Trophoblast cell (in vitro differentiated cells and primary cell): ENCODE measurements at regions not wholly inside any gene's neighbourhood (a gene's known extent, or its start where the extent isn't known, plus 50 kb on each side); places are given as distances from the start of the nearest gene placed in this dataset.

Source experiments
- DNase-seq, 2 donors: peaks; one replicate each; pipeline ENCODE4 v3.0.0-alpha.2; 2016
- H2AFZ ChIP-seq: 2 replicates; pipeline ENCODE4 v1.6.1; 2013; ENCODE audit warnings: low read length, moderate library complexity, mild to moderate bottlenecking; ENCODE audit not compliant: insufficient read depth, poor library complexity
- H2AK5ac ChIP-seq: 2 replicates; pipeline ENCODE4 v1.6.1; 2013; ENCODE audit warnings: mild to moderate bottlenecking, low read length
- H2BK120ac ChIP-seq: 2 replicates; pipeline ENCODE4 v1.6.1; 2013; ENCODE audit warnings: low read length, mild to moderate bottlenecking, moderate library complexity; ENCODE audit not compliant: insufficient read depth, poor library complexity
- H2BK12ac ChIP-seq: 2 replicates; pipeline ENCODE4 v1.6.1; 2013; ENCODE audit warnings: mild to moderate bottlenecking, low read length, moderate library complexity
- H2BK5ac ChIP-seq: 2 replicates; pipeline ENCODE4 v1.6.1; 2013; ENCODE audit warnings: low read length, low read depth, moderate library complexity, mild to moderate bottlenecking; ENCODE audit not compliant: poor library complexity
- H3K14ac ChIP-seq: 2 replicates; pipeline ENCODE4 v1.6.1; 2013; ENCODE audit warnings: mild to moderate bottlenecking, low read length
- H3K18ac ChIP-seq: 2 replicates; pipeline ENCODE4 v1.6.1; 2013; ENCODE audit warnings: mild to moderate bottlenecking, low read length
- H3K23ac ChIP-seq: 2 replicates; pipeline ENCODE4 v1.6.1; 2013; ENCODE audit warnings: low read length
- H3K27ac ChIP-seq: 2 replicates; pipeline ENCODE4 v1.5.1; 2013; ENCODE audit warnings: low read depth, mild to moderate bottlenecking, inconsistent platforms, low read length, moderate library complexity
- H3K27me3 ChIP-seq: 2 replicates; pipeline ENCODE4 v1.6.1; 2013; ENCODE audit warnings: inconsistent platforms, mild to moderate bottlenecking, low read length, moderate library complexity; ENCODE audit not compliant: insufficient read depth
- H3K36me3 ChIP-seq, 2 experiments: 1 replicate in 1 of 2; 2 replicates in 1 of 2; pipeline ENCODE4 v1.6.1; 2013; ENCODE audit warnings: low read length in 2 of 2, mild to moderate bottlenecking in 2 of 2, moderate library complexity in 1 of 2; ENCODE audit not compliant: insufficient read depth in 2 of 2, control insufficient read depth in 1 of 2
- H3K4ac ChIP-seq: 2 replicates; pipeline ENCODE4 v1.6.1; 2013; ENCODE audit warnings: low read depth, mild to moderate bottlenecking, low read length, moderate library complexity
- H3K4me1 ChIP-seq, 2 experiments: 1 replicate in 1 of 2; 2 replicates in 1 of 2; pipeline ENCODE4 v1.6.1; 2013; ENCODE audit warnings: low read length in 2 of 2, mild to moderate bottlenecking in 2 of 2, moderate library complexity in 1 of 2; ENCODE audit not compliant: insufficient read depth in 2 of 2, control insufficient read depth in 1 of 2
- H3K4me2 ChIP-seq: 2 replicates; pipeline ENCODE4 v1.6.1; 2013; ENCODE audit warnings: inconsistent platforms, mild to moderate bottlenecking, low read length, moderate library complexity
- H3K4me3 ChIP-seq: 2 replicates; pipeline ENCODE4 v1.5.1; 2013; ENCODE audit warnings: mild to moderate bottlenecking, low read depth, low read length, inconsistent platforms
- H3K79me1 ChIP-seq: one replicate; pipeline ENCODE4 v1.6.1; 2013; ENCODE audit warnings: low read length
- H3K79me2 ChIP-seq: 2 replicates; pipeline ENCODE4 v1.6.1; 2013; ENCODE audit warnings: low read length, mild to moderate bottlenecking; ENCODE audit not compliant: control insufficient read depth, insufficient read depth, poor library complexity
- H3K9ac ChIP-seq: 2 replicates; pipeline ENCODE4 v1.6.1; 2013; ENCODE audit warnings: mild to moderate bottlenecking, low read length
- H3K9me3 ChIP-seq: 2 replicates; pipeline ENCODE4 v1.6.1; 2013; ENCODE audit warnings: low read depth, mild to moderate bottlenecking, control low read depth, inconsistent platforms, low read length; ENCODE audit not compliant: insufficient read depth
- H4K12ac ChIP-seq: 2 replicates; pipeline ENCODE4 v1.6.1; 2013; ENCODE audit warnings: low read depth, mild to moderate bottlenecking, low read length, moderate library complexity
- H4K8ac ChIP-seq: 2 replicates; pipeline ENCODE4 v1.6.1; 2013; ENCODE audit warnings: low read depth, mild to moderate bottlenecking, low read length, moderate library complexity
- H4K91ac ChIP-seq: one replicate; pipeline ENCODE4 v1.6.1; 2013; ENCODE audit warnings: low read depth, mild to moderate bottlenecking, low read length, moderate library complexity
- WGBS: extraction: QIAGEN DNeasy Blood & Tissue Kit; methylation state at CpG from one replicate; pipeline ENCODE4 v1.1.7; 2013; ENCODE audit warnings: missing lambda C conversion rate; ENCODE audit not compliant: insufficient read length, insufficient coverage; ENCODE audit errors: extremely low coverage; 5-methylcytosine and 5-hydroxymethylcytosine counted together

DNA sequence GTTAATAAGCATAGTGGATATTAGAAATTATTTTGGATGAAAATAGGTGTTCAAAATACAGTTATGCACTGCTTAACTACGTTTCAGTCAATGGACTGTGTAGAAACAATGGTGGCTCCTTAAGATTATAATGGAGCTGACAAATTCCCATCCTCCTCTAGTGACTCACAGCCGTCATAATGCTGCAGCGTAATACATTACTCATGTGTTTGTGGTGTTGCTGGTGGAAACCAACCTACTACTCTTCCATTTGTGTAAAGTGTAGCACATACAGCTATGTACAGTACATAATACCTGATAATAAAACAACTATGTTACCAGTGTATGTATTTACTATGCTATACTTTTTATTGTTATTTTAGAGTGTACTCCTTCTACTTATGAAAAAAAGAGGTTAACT is 111.2 kb upstream of the TMCC3 start:
- no peak overlapping the region for H2AK5ac ChIP-seq
- H2BK120ac ChIP-seq: no peak overlapping the region
- H3K79me2 ChIP-seq: no peaks in the 10 kb centered on the region
- H3K4me1 ChIP-seq: peaks cover 0 to 1% of the 10 kb centered on the region in 2 experiments
- no peak overlapping the region for H2BK5ac ChIP-seq
- DNase-seq: peak; percentile 89 to 94
- H3K4me2 ChIP-seq: no peak overlapping the region
- H4K8ac ChIP-seq: no peak overlapping the region
- WGBS: no CpG with 5 or more reads among the region's 3 CpGs
- no peaks in the 10 kb centered on the region for H3K79me1 ChIP-seq
- H2AFZ ChIP-seq: no peak overlapping the region
- no peak overlapping the region for H2BK12ac ChIP-seq
- H4K91ac ChIP-seq: no peak overlapping the region
- H3K4me3 ChIP-seq: no peak overlapping the region
- H3K9me3 ChIP-seq: no peaks in the 10 kb centered on the region
- no peak overlapping the region for H3K18ac ChIP-seq
- no peak overlapping the region for H3K9ac ChIP-seq
- H3K27ac ChIP-seq: no peak overlapping the region
- no peaks in the 10 kb centered on the region for H3K27me3 ChIP-seq
- H3K14ac ChIP-seq: no peak overlapping the region
- H3K36me3 ChIP-seq: no peaks in the 10 kb centered on the region
- H4K12ac ChIP-seq: no peak overlapping the region
- H3K23ac ChIP-seq: no peak overlapping the region
- H3K4ac ChIP-seq: no peak overlapping the region

DNA sequence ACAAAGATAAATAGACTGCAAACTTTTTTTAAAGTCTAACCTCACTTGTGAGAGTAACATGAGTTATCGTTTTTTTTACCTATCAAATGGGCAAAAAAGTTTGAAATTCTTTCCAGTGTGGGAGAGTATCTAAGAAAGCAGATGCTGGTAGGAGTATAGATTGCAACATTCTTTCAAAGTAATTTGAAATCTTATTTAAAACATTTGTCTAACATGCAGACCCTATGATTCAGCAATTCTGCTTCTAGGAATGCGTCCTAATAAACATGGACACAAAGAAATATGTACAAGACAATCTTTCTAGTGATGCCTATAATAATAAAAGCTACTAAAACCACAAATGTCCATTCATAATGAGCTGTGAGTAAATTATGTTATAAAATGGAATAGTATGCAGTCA is 110.4 kb upstream of the TMCC3 start:
- Histone ChIP-seq H3K27ac (no peak overlapping the region), H3K36me3 (no peaks in the 10 kb centered on the region), H3K4me1 (peaks cover 0 to 1% of the 10 kb centered on the region in 2 experiments), H3K23ac (no peak overlapping the region), H3K79me1 (no peaks in the 10 kb centered on the region), H3K4ac (no peak overlapping the region), H3K79me2 (no peaks in the 10 kb centered on the region), H3K14ac (no peak overlapping the region), H4K8ac (no peak overlapping the region), H3K9ac (no peak overlapping the region), H2BK12ac (no peak overlapping the region), H4K91ac (no peak overlapping the region), H3K18ac (no peak overlapping the region), H2AK5ac (no peak overlapping the region), H3K27me3 (no peaks in the 10 kb centered on the region), H2BK120ac (no peak overlapping the region), H3K9me3 (no peaks in the 10 kb centered on the region), H3K4me3 (no peak overlapping the region), H4K12ac (no peak overlapping the region), H3K4me2 (no peak overlapping the region), H2AFZ (no peak overlapping the region), H2BK5ac (no peak overlapping the region)
- no CpG with 5 or more reads among the region's 2 CpGs for WGBS
- peak; percentile 16 to 97 for DNase-seq

DNA sequence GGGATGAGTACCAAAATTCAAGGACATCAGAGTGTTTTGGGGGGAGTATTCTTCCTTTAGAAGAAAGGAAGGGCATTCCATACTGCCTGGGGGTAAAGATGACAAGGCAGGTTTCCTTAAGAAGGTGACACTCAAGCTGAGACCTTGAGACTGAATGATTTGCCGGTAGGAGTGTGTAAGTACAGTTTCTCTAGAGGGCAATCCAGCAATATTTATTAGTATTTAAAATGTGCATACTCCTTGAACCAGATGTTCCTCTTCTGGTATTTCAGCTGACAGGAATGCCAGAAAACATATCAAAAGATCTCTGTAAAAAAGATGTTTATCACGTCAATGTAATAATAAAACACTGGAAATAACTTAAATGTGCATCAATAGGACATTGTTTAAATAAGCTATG is 106.4 kb upstream of the TMCC3 start:
- Histone ChIP-seq H3K79me2 (no peaks in the 10 kb centered on the region), H4K91ac (no peak overlapping the region), H3K23ac (no peak overlapping the region), H3K4ac (no peak overlapping the region), H3K14ac (no peak overlapping the region), H3K4me1 (no peaks in the 10 kb centered on the region), H3K9me3 (no peaks in the 10 kb centered on the region), H4K8ac (no peak overlapping the region), H4K12ac (no peak overlapping the region), H2BK12ac (no peak overlapping the region), H3K79me1 (no peaks in the 10 kb centered on the region), H3K4me3 (no peak overlapping the region), H3K9ac (no peak overlapping the region), H2BK120ac (no peak overlapping the region), H3K36me3 (no peaks in the 10 kb centered on the region), H2AFZ (no peak overlapping the region), H3K27me3 (no peaks in the 10 kb centered on the region), H3K18ac (no peak overlapping the region), H2AK5ac (no peak overlapping the region), H2BK5ac (no peak overlapping the region), H3K4me2 (no peak overlapping the region), H3K27ac (no peak overlapping the region)
- DNase-seq: peak in 1 of 2 donors; percentile 57
- WGBS: no CpG with 5 or more reads among the region's 2 CpGs

DNA sequence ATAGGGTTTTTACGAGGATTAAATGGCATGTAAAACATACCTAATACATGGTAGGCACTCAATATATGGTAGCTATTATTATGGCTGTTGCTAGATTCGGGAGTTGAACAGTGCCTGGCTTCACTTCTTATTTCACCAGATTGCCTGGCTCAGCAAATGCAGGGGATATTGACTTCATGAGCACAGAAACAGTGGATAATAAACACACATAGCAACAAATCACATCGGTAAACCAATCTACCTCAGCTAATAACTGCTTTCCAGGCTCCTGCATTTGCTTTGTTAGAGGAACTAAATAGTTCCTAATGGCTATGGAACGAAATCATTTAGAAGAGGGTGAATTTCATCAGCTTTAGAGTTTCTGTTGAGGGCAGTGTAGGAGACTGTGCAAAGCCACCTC is 105.2 kb upstream of the TMCC3 start:
- no CpG with 5 or more reads among the region's 4 CpGs for WGBS

More for the DNA sequence above, 105.2 kb upstream of the TMCC3 start:
- Histone ChIP-seq H4K8ac (no peak overlapping the region), H4K12ac (no peak overlapping the region), H3K23ac (no peak overlapping the region), H2BK12ac (no peak overlapping the region), H3K4me2 (no peak overlapping the region), H3K14ac (no peak overlapping the region), H2AK5ac (no peak overlapping the region), H3K4ac (no peak overlapping the region), H3K27me3 (no peaks in the 10 kb centered on the region), H3K4me1 (no peaks in the 10 kb centered on the region), H3K18ac (no peak overlapping the region), H4K91ac (no peak overlapping the region), H3K9me3 (no peaks in the 10 kb centered on the region), H3K79me1 (no peaks in the 10 kb centered on the region), H2BK5ac (no peak overlapping the region), H3K27ac (no peak overlapping the region), H3K79me2 (no peaks in the 10 kb centered on the region), H3K36me3 (no peaks in the 10 kb centered on the region), H3K9ac (no peak overlapping the region), H2BK120ac (no peak overlapping the region), H2AFZ (no peak overlapping the region), H3K4me3 (no peak overlapping the region)
- no peak for DNase-seq
